GM21423 (cell line): ENCODE measurements at regions not wholly inside any gene's neighbourhood (a gene's known extent, or its start where the extent isn't known, plus 50 kb on each side); places are given as distances from the start of the nearest gene placed in this dataset.

Experiments
- ATAC-seq: cut with Tn5 transposase; IDR thresholded peaks from one replicate; pipeline ENCODE4 v1.9.1; 2021; ENCODE audit warnings: mild to moderate bottlenecking, moderate library complexity; ENCODE audit not compliant: unreplicated experiment

DNA sequence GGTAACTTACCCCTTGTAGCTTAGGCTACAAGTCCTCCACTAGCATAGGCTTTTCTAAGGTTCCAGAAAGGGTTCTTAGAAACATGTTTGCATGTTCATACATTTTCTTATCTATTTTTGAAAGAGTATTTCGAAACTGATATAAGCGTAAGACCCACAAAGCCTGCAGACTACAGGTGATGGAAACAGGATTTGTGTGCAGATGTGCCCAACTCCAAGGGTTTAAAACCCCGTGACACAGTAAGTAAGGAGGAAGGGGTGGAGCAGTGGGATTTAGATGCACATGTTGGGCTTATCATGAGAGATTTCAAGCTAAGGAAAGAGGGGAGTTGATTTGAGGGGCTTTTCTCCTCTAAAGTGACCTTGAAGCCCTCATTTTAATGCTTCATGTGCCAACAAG is 164.7 kb downstream of the LTN1 start:
- ATAC-seq, result no peak

GRCh38 chr21:28827422-28827821 is 165.3 kb downstream of the LTN1 start:
- ATAC-seq, result no peak

DNA sequence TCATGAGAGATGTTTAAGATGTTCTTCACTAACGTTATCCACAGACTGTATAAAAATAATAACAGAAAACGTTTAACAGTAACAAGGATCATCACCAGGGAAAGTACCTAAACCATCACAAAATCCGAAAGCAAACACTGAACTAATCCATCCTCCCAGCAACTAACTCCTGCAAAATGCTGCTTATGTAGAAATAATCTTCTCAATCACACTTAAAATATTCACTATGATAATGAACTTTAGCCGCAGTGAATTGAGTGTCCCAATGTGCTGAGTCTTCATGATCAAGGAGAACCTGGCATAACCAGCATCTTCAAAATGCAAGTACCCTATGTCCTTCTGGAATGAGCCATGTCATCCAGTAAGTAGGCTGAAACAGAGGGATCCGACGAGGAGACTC is 166.1 kb downstream of the LTN1 start:
- ATAC-seq, result no peak

DNA sequence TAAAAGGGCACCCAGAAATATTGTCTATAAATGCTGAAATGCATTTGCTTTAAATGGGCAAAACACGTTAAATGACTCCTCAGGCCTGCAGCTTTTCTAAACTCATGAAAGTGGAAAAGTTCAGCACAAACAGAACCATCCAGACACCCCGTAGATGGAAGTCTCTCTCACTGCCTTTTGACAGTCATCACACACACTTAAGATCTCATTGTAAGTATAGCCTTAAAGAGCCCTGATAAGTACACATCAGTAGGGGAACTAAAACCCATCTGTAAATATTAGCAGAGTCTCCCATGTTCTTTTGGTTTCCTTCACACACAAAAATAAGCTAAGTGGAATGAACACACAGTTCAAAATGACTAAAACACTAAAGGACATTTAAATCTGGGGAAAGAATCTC is 166.7 kb downstream of the LTN1 start:
- no peak for ATAC-seq

- ATAC-seq, result no peak
Measured at GRCh38 chr21:28823429-28823828, 169.2 kb downstream of the LTN1 start.

DNA sequence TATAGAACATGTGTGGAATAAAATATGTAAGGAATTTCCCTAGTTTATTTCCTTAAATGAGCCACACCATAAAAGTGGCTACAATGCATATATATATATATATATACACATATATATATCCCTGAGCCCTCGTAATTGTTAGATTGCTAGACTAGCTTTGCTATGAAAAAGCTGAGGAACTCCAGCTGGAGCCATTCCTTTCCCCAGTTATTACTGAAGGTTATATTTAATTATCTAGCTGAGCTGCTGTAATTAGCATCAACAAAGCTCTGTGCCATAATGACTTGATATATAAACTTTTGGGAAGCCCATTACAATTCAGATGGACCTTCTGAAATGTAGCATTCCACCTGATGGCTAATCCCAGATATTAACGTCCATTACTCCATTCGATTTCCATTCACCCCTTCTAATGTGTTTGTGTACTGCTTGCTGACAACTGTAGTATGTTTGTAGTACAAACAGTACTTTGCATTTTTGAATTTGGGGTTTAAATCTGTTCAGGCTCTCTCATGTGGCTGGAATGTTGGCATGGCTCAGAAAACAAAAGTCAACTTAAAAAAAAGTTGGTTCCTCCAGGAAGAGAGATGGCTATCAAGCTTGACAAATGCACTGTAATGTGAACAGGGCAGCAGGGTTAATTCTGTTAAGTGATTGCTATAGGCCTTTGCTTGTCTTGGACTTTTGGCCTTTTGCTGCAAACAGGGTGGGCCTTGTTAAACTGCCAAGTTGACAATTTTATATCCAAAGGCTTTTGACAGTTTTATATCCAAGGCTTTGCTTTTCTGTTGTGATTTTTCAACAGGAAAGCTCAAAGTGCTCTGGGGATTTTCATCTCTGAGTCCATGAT is 170.0 kb downstream of the LTN1 start:
- no peak for ATAC-seq

DNA sequence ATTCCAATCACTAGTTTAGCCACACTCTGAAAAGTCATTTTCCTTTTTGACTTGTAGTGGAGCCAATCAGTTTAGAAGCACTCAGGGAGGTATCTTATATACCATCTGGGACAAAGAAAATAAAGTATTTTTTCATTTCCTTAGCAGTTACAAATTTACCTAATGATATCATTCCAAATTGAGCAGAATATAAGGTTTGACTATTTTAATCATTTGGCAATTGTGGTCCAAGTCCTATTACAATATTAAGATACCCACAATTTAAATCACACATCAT is 170.6 kb downstream of the LTN1 start:
- ATAC-seq, result no peak

GRCh38 chr21:28821276-28822122 is 171.2 kb downstream of the LTN1 start:
- no peak for ATAC-seq

- no peak for ATAC-seq
Measured at GRCh38 chr21:28818663-28819278, 173.9 kb downstream of the LTN1 start.

DNA sequence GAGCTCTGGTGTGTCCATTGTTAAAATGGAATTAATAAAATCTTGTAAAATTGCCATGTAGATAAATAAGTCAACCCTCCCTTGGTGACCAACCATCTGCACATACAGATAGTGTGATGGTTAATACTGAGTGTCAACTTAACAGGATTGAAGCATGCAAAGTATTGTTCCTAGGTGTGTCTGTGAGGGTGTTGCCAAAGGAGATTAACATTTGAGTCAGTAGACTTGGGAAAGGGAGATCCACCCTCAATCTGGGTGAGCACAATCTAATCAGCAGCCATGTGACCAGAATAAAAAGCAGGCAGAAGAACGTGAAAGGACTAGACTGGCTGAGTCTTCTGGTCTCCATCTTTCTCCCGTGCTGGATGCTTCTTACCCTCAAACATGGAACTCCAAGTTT is 174.8 kb downstream of the LTN1 start:
- no peak for ATAC-seq

- ATAC-seq, result no peak
Measured at GRCh38 chr21:28811860-28812259, 180.8 kb downstream of the LTN1 start.

DNA sequence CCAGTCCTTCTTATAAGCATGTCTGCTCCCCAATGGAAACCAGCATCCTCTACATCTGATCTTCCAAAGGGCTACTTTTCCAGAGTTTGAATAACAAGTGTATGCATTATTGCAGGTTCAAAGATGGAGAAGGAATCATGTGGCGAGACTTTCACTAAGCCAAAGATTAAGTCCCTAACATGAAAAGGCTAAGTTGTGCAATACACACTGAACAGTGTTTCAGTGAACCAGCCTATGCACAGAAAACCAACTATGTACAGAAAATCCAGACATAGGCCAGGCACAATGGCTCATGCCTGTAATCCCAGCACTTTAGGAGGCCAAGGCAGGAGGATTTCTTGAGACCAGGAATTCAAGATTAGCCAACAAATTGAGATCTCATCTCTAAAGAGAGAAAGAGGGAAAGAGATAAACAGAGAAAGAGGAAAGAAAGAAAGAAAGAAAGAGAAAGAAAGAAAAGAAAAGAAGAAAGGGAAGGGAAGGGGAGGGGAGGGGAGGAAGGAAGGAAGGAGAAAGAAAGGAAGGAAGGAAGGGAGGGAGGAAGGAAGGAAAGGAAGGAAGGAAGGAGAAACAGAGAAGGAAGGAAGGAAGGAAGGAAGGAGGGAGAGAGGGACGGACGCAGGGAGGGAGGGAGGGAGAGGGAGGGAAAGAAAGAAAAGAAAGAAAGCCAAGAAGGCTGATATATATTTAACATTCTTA is 181.7 kb downstream of the LTN1 start:
- ATAC-seq, result no peak

DNA sequence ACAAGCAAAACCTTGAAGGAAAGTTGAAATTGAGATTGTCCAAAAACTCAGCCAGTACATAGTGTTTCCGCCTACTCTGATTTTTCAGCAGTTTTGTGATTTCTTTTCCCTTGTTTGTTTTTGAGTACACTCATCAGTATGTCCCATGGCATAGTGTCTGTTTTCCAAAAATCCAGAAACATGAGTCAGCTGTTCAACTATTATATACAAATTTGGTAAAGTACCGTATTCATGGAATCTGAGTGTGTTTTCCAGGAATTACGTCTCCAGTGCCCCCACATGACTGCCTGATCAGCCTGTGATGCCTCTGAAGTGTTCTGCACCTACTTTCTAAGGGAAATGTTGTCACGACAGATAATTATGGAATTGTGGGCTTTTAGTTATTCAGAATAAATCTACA is 186.8 kb downstream of the LTN1 start:
- ATAC-seq, result no peak

GRCh38 chr21:28804089-28804670 is 188.5 kb downstream of the LTN1 start:
- no peak for ATAC-seq

GRCh38 chr21:28801906-28802305 is 190.8 kb downstream of the LTN1 start:
- no peak for ATAC-seq

GRCh38 chr21:28799926-28800325 is 192.8 kb downstream of the LTN1 start:
- no peak for ATAC-seq

DNA sequence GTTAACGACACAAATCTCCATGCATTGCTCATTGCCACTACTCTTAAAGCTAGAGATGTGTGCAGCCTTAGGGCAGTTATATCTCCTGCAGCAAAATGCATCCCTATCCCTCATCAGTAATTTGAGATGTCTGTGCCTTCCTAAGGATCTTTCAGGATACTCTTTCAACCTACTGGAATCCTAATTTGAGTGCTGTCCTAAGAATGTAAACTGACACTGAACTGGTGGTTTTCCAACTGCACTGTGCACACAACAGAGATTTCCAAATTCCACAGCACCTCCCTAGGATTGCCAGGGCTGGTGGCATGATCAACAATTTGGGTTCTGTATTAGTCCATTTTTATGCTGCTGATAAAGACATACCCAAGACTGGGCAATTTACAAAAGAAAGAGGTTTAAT is 193.9 kb downstream of the LTN1 start:
- no peak for ATAC-seq

DNA sequence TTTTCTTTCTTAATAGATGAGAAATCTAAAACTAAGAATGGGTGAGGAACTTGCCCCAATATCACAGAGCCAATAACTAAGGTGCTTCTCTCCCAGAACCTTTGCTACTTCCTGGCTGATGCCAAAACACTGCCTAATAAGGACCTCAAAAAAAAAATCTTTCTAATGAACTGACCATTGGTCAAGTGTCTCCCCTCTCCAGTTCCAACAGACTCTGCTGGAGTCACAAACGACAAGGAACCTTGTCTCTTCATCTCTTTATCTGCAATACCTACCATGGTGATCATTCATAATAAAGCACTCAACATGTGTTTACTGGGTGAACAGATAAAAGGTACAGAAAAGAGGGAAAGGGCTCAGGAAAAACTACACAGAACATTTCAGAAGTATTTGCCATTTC is 197.4 kb downstream of the LTN1 start:
- no peak for ATAC-seq

DNA sequence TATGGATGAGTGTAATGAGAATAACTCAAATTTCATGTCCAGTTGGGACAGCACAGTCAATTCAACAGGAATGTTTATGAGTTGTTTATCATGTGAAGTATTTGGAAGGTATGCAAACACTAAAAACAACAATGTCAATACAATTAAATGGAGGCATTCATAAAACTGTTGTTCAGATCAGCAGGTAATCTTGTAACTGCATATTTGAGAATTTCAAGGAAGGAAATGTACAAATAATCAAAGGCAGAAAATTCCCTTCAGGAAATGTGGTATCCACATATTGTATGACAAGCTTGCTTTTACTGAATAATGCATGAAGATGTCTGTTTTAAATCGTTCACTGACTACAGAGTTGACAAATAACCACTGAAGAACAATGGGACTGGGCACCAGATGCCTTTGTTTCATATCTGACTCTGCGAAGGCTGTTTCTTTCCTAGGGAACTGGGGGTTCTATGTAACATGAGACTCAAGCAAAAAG is 198.3 kb downstream of the LTN1 start:
- no peak for ATAC-seq

- ATAC-seq, result no peak
Measured at GRCh38 chr21:28793043-28793442, 199.6 kb downstream of the LTN1 start.
